ENCODE measurements at regions not wholly inside any gene's neighbourhood (a gene's known extent, or its start where the extent isn't known, plus 50 kb on each side); places are given as distances from the start of the nearest gene placed in this dataset.

DNA sequence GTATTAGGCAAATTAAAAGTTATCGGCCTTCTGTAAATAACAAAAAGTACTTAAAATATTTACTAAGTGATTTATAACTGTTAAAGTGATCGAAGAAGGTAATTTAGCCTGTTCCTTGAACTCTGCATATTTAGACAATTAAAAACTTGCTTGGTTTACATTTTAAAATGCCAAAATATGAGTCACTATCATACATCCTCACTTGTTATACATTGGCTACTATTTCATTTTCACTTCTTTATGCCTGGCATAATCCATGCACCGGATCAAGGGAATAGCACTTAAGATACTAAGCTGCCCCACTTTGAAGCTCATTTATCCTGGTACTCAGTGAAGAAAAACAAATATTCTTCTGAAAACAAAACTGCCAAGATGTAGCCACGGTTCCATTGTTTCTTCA, 344.6 kb downstream of the UBE3D start:
- no peaks in the 10 kb centered on the region for H3K79me2 ChIP-seq (ENCODE audit: insufficient read depth, low read length)
- H3K27ac Mint-ChIP-seq = no peak overlapping the region
- no peaks in the 10 kb centered on the region for H3K9me3 ChIP-seq (replicated peaks in 1 of 2; ENCODE audit: control insufficient read depth in 1 of 2, insufficient read depth in 1 of 2, low read length in 2 of 2)
- no peaks in the 10 kb centered on the region for H3K4me1 ChIP-seq (ENCODE audit: control insufficient read depth in 1 of 2, insufficient read depth in 2 of 2, low read length in 2 of 2)
- H3K27me3 Mint-ChIP-seq (ENCODE audit: low read depth in 3 of 3) = no peaks in the 10 kb centered on the region
- intact Hi-C loops (cut with micrococcal nuclease) = no loop called here
- H3K36me3 ChIP-seq (replicated peaks in 1 of 2; ENCODE audit: control insufficient read depth in 1 of 2, insufficient read depth in 2 of 2, low read length in 2 of 2) = no peaks in the 10 kb centered on the region
- no peak overlapping the region for H3K9ac ChIP-seq (ENCODE audit: insufficient read depth, low read length, poor library complexity, severe bottlenecking)
- no peak overlapping the region for H3K4me2 ChIP-seq (replicated peaks; ENCODE audit: extremely low read depth, low read length, poor library complexity, severe bottlenecking)
- H3K27me3 ChIP-seq (ENCODE audit: control insufficient read depth in 2 of 2, insufficient read depth in 2 of 2, low read length in 2 of 2) = no peaks in the 10 kb centered on the region
- H3K4me3 ChIP-seq (replicated peaks in 1 of 3; ENCODE audit: low read depth in 2 of 3, low read length in 3 of 3) = no peak overlapping the region
- DNase-seq = no peak
- peaks cover 5 to 20% (median 12%) of the 10 kb centered on the region in 7 donors for H3K9me3 Mint-ChIP-seq
- H3K4me1 Mint-ChIP-seq = no peaks in the 10 kb centered on the region
- TF ChIP-seq, protein P1, sequence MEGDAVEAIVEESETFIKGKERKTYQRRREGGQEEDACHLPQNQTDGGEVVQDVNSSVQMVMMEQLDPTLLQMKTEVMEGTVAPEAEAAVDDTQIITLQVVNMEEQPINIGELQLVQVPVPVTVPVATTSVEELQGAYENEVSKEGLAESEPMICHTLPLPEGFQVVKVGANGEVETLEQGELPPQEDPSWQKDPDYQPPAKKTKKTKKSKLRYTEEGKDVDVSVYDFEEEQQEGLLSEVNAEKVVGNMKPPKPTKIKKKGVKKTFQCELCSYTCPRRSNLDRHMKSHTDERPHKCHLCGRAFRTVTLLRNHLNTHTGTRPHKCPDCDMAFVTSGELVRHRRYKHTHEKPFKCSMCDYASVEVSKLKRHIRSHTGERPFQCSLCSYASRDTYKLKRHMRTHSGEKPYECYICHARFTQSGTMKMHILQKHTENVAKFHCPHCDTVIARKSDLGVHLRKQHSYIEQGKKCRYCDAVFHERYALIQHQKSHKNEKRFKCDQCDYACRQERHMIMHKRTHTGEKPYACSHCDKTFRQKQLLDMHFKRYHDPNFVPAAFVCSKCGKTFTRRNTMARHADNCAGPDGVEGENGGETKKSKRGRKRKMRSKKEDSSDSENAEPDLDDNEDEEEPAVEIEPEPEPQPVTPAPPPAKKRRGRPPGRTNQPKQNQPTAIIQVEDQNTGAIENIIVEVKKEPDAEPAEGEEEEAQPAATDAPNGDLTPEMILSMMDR (IDR thresholded peaks at IDR 0.05) = no peak
- H3K27ac ChIP-seq (ENCODE audit: low read depth in 1 of 2, low read length in 2 of 2) = no peak overlapping the region
- H2AFZ ChIP-seq (ENCODE audit: insufficient read depth, low read depth, low read length, poor library complexity, severe bottlenecking) = no peak overlapping the region
- WGBS (ENCODE audit: insufficient coverage) = 89% methylated on average over 2 of the region's 4 CpGs
- no peaks in the 10 kb centered on the region for H3K36me3 Mint-ChIP-seq
- H3K4me3 Mint-ChIP-seq = no peak overlapping the region
- H4K20me1 ChIP-seq (ENCODE audit: insufficient read depth, low read length) = no peaks in the 10 kb centered on the region

DNA sequence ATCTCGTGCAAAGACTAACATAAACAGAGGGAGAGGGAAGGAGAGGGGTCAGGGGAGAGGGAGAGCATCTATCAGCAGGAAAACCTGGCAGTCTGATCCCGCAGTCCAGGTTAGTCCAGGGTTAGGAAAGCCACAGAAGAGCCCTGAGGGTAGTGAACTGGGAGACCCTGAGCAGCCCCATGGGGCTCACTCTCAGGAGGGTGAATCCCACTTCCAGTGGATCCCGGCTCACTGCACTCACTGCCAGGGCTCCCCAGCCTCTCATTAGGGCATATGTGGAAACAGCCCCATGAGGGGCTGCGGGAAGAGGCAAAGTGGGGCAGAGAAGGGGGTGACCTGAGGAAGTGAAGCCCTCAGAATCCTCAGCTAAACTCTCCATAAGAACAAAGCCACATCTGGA, 329.9 kb downstream of the UBE3D start:
- Mint-ChIP-seq H3K36me3 (no peaks in the 10 kb centered on the region), H3K9me3 (peaks cover 0 to 6% (median 2%) of the 10 kb centered on the region in 7 donors), H3K4me3 (no peak overlapping the region), H3K27ac (no peak overlapping the region), H3K4me1 (no peaks in the 10 kb centered on the region), H3K27me3 (ENCODE audit: low read depth in 3 of 3) (peaks cover 0 to 7% (median 6%) of the 10 kb centered on the region in 3 donors)
- H3K36me3 ChIP-seq (replicated peaks in 1 of 2; ENCODE audit: control insufficient read depth in 1 of 2, insufficient read depth in 2 of 2, low read length in 2 of 2) = no peaks in the 10 kb centered on the region
- no peaks in the 10 kb centered on the region for H3K4me1 ChIP-seq (ENCODE audit: control insufficient read depth in 1 of 2, insufficient read depth in 2 of 2, low read length in 2 of 2)
- intact Hi-C loops (cut with micrococcal nuclease) = no loop called here
- H2AFZ ChIP-seq (ENCODE audit: insufficient read depth, low read depth, low read length, poor library complexity, severe bottlenecking) = no peak overlapping the region
- H3K9ac ChIP-seq (ENCODE audit: insufficient read depth, low read length, poor library complexity, severe bottlenecking) = no peak overlapping the region
- H3K9me3 ChIP-seq (replicated peaks in 1 of 2; ENCODE audit: control insufficient read depth in 1 of 2, insufficient read depth in 1 of 2, low read length in 2 of 2) = no peaks in the 10 kb centered on the region
- no peak overlapping the region for H3K27ac ChIP-seq (ENCODE audit: low read depth in 1 of 2, low read length in 2 of 2)
- 83% methylated on average over 1 of the region's 4 CpGs for WGBS (ENCODE audit: insufficient coverage)
- H3K27me3 ChIP-seq (ENCODE audit: control insufficient read depth in 2 of 2, insufficient read depth in 2 of 2, low read length in 2 of 2) = no peaks in the 10 kb centered on the region
- H4K20me1 ChIP-seq (ENCODE audit: insufficient read depth, low read length) = no peaks in the 10 kb centered on the region
- no peak overlapping the region for H3K4me3 ChIP-seq (replicated peaks in 1 of 3; ENCODE audit: low read depth in 2 of 3, low read length in 3 of 3)
- no peak for DNase-seq
- H3K79me2 ChIP-seq (ENCODE audit: insufficient read depth, low read length) = no peaks in the 10 kb centered on the region
- TF ChIP-seq, protein P1 (IDR thresholded peaks at IDR 0.05) = no peak
- no peak overlapping the region for H3K4me2 ChIP-seq (replicated peaks; ENCODE audit: extremely low read depth, low read length, poor library complexity, severe bottlenecking)
